SJCRH30 (cell line): ENCODE measurements at regions not wholly inside any gene's neighbourhood (a gene's known extent, or its start where the extent isn't known, plus 50 kb on each side); places are given as distances from the start of the nearest gene placed in this dataset.
A peak's percentile ranks its signal among the peaks of the same experiment; 100 is the strongest.

Experiments used
- DNase-seq, 2 experiments: peaks; one replicate each; pipeline ENCODE4 v3.0.0-alpha.2; 2015 to 2020
- H3K27ac ChIP-seq: fragments of 250-450 bp; sonication (Bioruptor Pico); 2 replicates; pipeline ENCODE4 v1.5.1; 2020; ENCODE audit warnings: mild to moderate bottlenecking, moderate library complexity
- H3K27me3 ChIP-seq: fragments of 250-450 bp; sonication (Bioruptor Pico); 2 replicates; pipeline ENCODE4 v1.5.1; 2020; ENCODE audit warnings: mild to moderate bottlenecking, moderate library complexity
- H3K36me3 ChIP-seq: fragments of 250-450 bp; sonication (Bioruptor Pico); 2 replicates; pipeline ENCODE4 v1.5.1; 2020; ENCODE audit warnings: mild to moderate bottlenecking, moderate library complexity
- H3K4me1 ChIP-seq: fragments of 250-450 bp; sonication (Bioruptor Pico); 2 replicates; pipeline ENCODE4 v1.5.1; 2020; ENCODE audit warnings: mild to moderate bottlenecking, moderate library complexity
- H3K4me3 ChIP-seq: fragments of 250-450 bp; sonication (Bioruptor Pico); 2 replicates; pipeline ENCODE4 v1.5.1; 2020; ENCODE audit warnings: mild to moderate bottlenecking, moderate library complexity
- H3K9me3 ChIP-seq: fragments of 250-450 bp; sonication (Bioruptor Pico); replicated peaks from 2 replicates; pipeline ENCODE4 v1.5.1; 2020; ENCODE audit warnings: mild to moderate bottlenecking, moderate library complexity

- peak; percentile 56 to 63 for DNase-seq
- H3K27ac ChIP-seq: no peak overlapping the region
- H3K9me3 ChIP-seq: no peaks in the 10 kb centered on the region
- no peaks in the 10 kb centered on the region for H3K27me3 ChIP-seq
- no peaks in the 10 kb centered on the region for H3K36me3 ChIP-seq
- peaks cover 45% of the 10 kb centered on the region for H3K4me1 ChIP-seq
- H3K4me3 ChIP-seq: no peak overlapping the region
Observed at GRCh38 chr12:132428936-132429601, 60.9 kb upstream of the FBRSL1 start.

GRCh38 chr12:132427999-132428935, 61.7 kb upstream of the FBRSL1 start:
- Histone ChIP-seq H3K36me3 (no peaks in the 10 kb centered on the region), H3K4me3 (no peak overlapping the region), H3K4me1 (peaks cover 49% of the 10 kb centered on the region), H3K9me3 (no peaks in the 10 kb centered on the region), H3K27me3 (no peaks in the 10 kb centered on the region), H3K27ac (no peak overlapping the region)
- no peak for DNase-seq

- H3K9me3 ChIP-seq: no peaks in the 10 kb centered on the region
- no peaks in the 10 kb centered on the region for H3K27me3 ChIP-seq
- H3K4me3 ChIP-seq: no peak overlapping the region
- H3K4me1 ChIP-seq: peaks cover 51% of the 10 kb centered on the region
- no peak overlapping the region for H3K27ac ChIP-seq
- H3K36me3 ChIP-seq: no peaks in the 10 kb centered on the region
- no peak for DNase-seq
Observed at GRCh38 chr12:132427174-132427768, 62.7 kb upstream of the FBRSL1 start.

GRCh38 chr12:132426349-132427173, 63.4 kb upstream of the FBRSL1 start:
- DNase-seq: peak in 1 of 2 experiments; percentile 49
- H3K4me3 ChIP-seq: no peak overlapping the region
- no peaks in the 10 kb centered on the region for H3K9me3 ChIP-seq
- H3K4me1 ChIP-seq: peaks cover 47% of the 10 kb centered on the region
- no peaks in the 10 kb centered on the region for H3K36me3 ChIP-seq
- no peak overlapping the region for H3K27ac ChIP-seq
- H3K27me3 ChIP-seq: no peaks in the 10 kb centered on the region

- Histone ChIP-seq H3K27ac (no peak overlapping the region), H3K9me3 (no peaks in the 10 kb centered on the region), H3K4me1 (peaks cover 32% of the 10 kb centered on the region), H3K36me3 (no peaks in the 10 kb centered on the region), H3K4me3 (no peak overlapping the region), H3K27me3 (no peaks in the 10 kb centered on the region)
- no peak for DNase-seq
Observed at GRCh38 chr12:132424811-132425210, 65.1 kb upstream of the FBRSL1 start.

GRCh38 chr12:132423820-132424645, 65.9 kb upstream of the FBRSL1 start:
- no peaks in the 10 kb centered on the region for H3K9me3 ChIP-seq
- DNase-seq: no peak
- peaks cover 25% of the 10 kb centered on the region for H3K4me1 ChIP-seq
- no peak overlapping the region for H3K4me3 ChIP-seq
- H3K27me3 ChIP-seq: no peaks in the 10 kb centered on the region; the same call in 1 of the 2 replicates
- H3K27ac ChIP-seq: no peak overlapping the region
- no peaks in the 10 kb centered on the region for H3K36me3 ChIP-seq

GRCh38 chr12:132423251-132423819, 66.6 kb upstream of the FBRSL1 start:
- peaks cover 2% of the 10 kb centered on the region; the same call in 1 of the 2 replicates for H3K27me3 ChIP-seq

GRCh38 chr12:132422381-132423043, 67.4 kb upstream of the FBRSL1 start:
- H3K9me3 ChIP-seq: no peaks in the 10 kb centered on the region
- H3K27me3 ChIP-seq: peaks cover 2% of the 10 kb centered on the region; the same call in 1 of the 2 replicates
- peaks cover 22% of the 10 kb centered on the region for H3K4me1 ChIP-seq
- DNase-seq: peak; percentile 46 to 68
- H3K4me3 ChIP-seq: no peak overlapping the region
- H3K27ac ChIP-seq: peak overlapping the region; percentile 19; the same call in 1 of the 2 replicates
- no peaks in the 10 kb centered on the region for H3K36me3 ChIP-seq

More at GRCh38 chr12:132423251-132423819, 66.6 kb upstream of the FBRSL1 start:
- peaks cover 22% of the 10 kb centered on the region for H3K4me1 ChIP-seq
- H3K4me3 ChIP-seq: no peak overlapping the region
- no peak overlapping the region for H3K27ac ChIP-seq
- no peaks in the 10 kb centered on the region for H3K36me3 ChIP-seq
- peak; percentile 35 to 57 for DNase-seq
- H3K9me3 ChIP-seq: no peaks in the 10 kb centered on the region

GRCh38 chr12:132422040-132422380, 67.9 kb upstream of the FBRSL1 start:
- Histone ChIP-seq H3K4me3 (no peak overlapping the region), H3K36me3 (no peaks in the 10 kb centered on the region), H3K27ac (no peak overlapping the region), H3K4me1 (peaks cover 22% of the 10 kb centered on the region), H3K27me3 (peaks cover 2% of the 10 kb centered on the region; the same call in 1 of the 2 replicates), H3K9me3 (no peaks in the 10 kb centered on the region)
- DNase-seq: no peak

- Histone ChIP-seq H3K36me3 (no peaks in the 10 kb centered on the region), H3K27me3 (peaks cover 2% of the 10 kb centered on the region; the same call in 1 of the 2 replicates), H3K4me3 (no peak overlapping the region), H3K27ac (no peak overlapping the region), H3K4me1 (peaks cover 22% of the 10 kb centered on the region), H3K9me3 (no peaks in the 10 kb centered on the region)
- DNase-seq: no peak
Observed at GRCh38 chr12:132419631-132420246, 70.2 kb upstream of the FBRSL1 start.

GRCh38 chr12:132418393-132418925, 71.5 kb upstream of the FBRSL1 start:
- peaks cover 2% of the 10 kb centered on the region; the same call in 1 of the 2 replicates for H3K27me3 ChIP-seq
- no peak for DNase-seq
- peaks cover 14% of the 10 kb centered on the region for H3K4me1 ChIP-seq
- H3K4me3 ChIP-seq: no peak overlapping the region
- no peaks in the 10 kb centered on the region for H3K9me3 ChIP-seq
- no peak overlapping the region for H3K27ac ChIP-seq
- H3K36me3 ChIP-seq: no peaks in the 10 kb centered on the region

- peaks cover 2% of the 10 kb centered on the region; the same call in 1 of the 2 replicates for H3K27me3 ChIP-seq
- H3K4me1 ChIP-seq: peaks cover 8% of the 10 kb centered on the region
- no peak overlapping the region for H3K27ac ChIP-seq
- DNase-seq: no peak
- no peaks in the 10 kb centered on the region for H3K9me3 ChIP-seq
- H3K36me3 ChIP-seq: no peaks in the 10 kb centered on the region
- H3K4me3 ChIP-seq: no peak overlapping the region
Observed at GRCh38 chr12:132417741-132418140, 72.2 kb upstream of the FBRSL1 start.
